ENCODE measurements at regions not wholly inside any gene's neighbourhood (a gene's known extent, or its start where the extent isn't known, plus 50 kb on each side); places are given as distances from the start of the nearest gene placed in this dataset.
"Not testable (repeated sequence)": the region's sequence is repeated elsewhere in the genome, so short reads cannot be mapped to it uniquely, and the experiment has no call there.

GRCh38 chr6:167676000-167676665 is 150.6 kb upstream of the AFDN start:
- no peak for DNase-seq

GRCh38 chr6:167676666-167677421 is 149.9 kb upstream of the AFDN start:
- no peak for DNase-seq

- DNase-seq = no peak
Measured at GRCh38 chr6:167677422-167677789, 149.3 kb upstream of the AFDN start.

GRCh38 chr6:167678102-167679101 is 148.3 kb upstream of the AFDN start:
- no peak for DNase-seq

- DNase-seq = no peak
Measured at GRCh38 chr6:167679122-167679736, 147.5 kb upstream of the AFDN start.

- DNase-seq = no peak
Measured at GRCh38 chr6:167679790-167680604, 146.7 kb upstream of the AFDN start.

- DNase-seq = no peak
Measured at GRCh38 chr6:167680605-167681149, 146.0 kb upstream of the AFDN start.

- no peak for DNase-seq
Measured at GRCh38 chr6:167682125-167682524, 144.6 kb upstream of the AFDN start.

GRCh38 chr6:167682546-167683027 is 144.1 kb upstream of the AFDN start:
- DNase-seq = no peak

GRCh38 chr6:167683028-167683862 is 143.5 kb upstream of the AFDN start:
- DNase-seq = no peak

- no peak for DNase-seq
Measured at GRCh38 chr6:167684276-167685104, 142.2 kb upstream of the AFDN start.

GRCh38 chr6:167685654-167686053 is 141.1 kb upstream of the AFDN start:
- DNase-seq = no peak

- no peak for DNase-seq
Measured at GRCh38 chr6:167686204-167686893, 140.4 kb upstream of the AFDN start.

- no peak for DNase-seq
Measured at GRCh38 chr6:167687116-167687725, 139.5 kb upstream of the AFDN start.

GRCh38 chr6:167688123-167688522 is 138.6 kb upstream of the AFDN start:
- no peak for DNase-seq

- DNase-seq = no peak
Measured at GRCh38 chr6:167689278-167689677, 137.4 kb upstream of the AFDN start.

GRCh38 chr6:167689751-167690150 is 137.0 kb upstream of the AFDN start:
- DNase-seq = no peak

GRCh38 chr6:167690167-167690922 is 136.4 kb upstream of the AFDN start:
- not testable (repeated sequence) for DNase-seq

Data from stimulated activated CD4-positive, alpha-beta T cell treated with anti-CD3 and anti-CD28 coated beads, Interleukin-4, amount 100 ng/mL, for 4 hours (primary cell).